ENCODE measurements at regions not wholly inside any gene's neighbourhood (a gene's known extent, or its start where the extent isn't known, plus 50 kb on each side); places are given as distances from the start of the nearest gene placed in this dataset.
A peak's percentile ranks its signal among the peaks of the same experiment; 100 is the strongest.

- H3K36me3 ChIP-seq (ENCODE audit: low read depth), result no peaks in the 10 kb centered on the region
- no peak for ATAC-seq
- no peak for DNase-seq
- intact Hi-C loops (cut with DNase I, micrococcal nuclease), result no loop called here
- no peaks in the 10 kb centered on the region for H3K9me3 ChIP-seq
- H3K4me1 ChIP-seq (ENCODE audit: low read depth), result no peaks in the 10 kb centered on the region
- no peak overlapping the region for H3K4me3 ChIP-seq
- no peak for TF ChIP-seq CTCF (IDR thresholded peaks at IDR 0.05)
Observed at GRCh38 chr5:126210955-126211354, 212.3 kb upstream of the GRAMD2B start.

GRCh38 chr5:126219616-126220015 is 203.6 kb upstream of the GRAMD2B start:
- intact Hi-C loops (cut with DNase I, micrococcal nuclease), result no loop called here
- Histone ChIP-seq H3K4me3 (no peak overlapping the region), H3K9me3 (no peaks in the 10 kb centered on the region), H3K36me3 (ENCODE audit: low read depth) (no peaks in the 10 kb centered on the region), H3K4me1 (ENCODE audit: low read depth) (no peaks in the 10 kb centered on the region)
- no peak for TF ChIP-seq CTCF (IDR thresholded peaks at IDR 0.05)
- ATAC-seq (no peak), DNase-seq (no peak)

GRCh38 chr5:126220725-126221124 is 202.5 kb upstream of the GRAMD2B start:
- no peaks in the 10 kb centered on the region for H3K9me3 ChIP-seq
- H3K4me1 ChIP-seq (ENCODE audit: low read depth), result no peaks in the 10 kb centered on the region
- ATAC-seq (no peak), DNase-seq (no peak)
- H3K36me3 ChIP-seq (ENCODE audit: low read depth), result no peaks in the 10 kb centered on the region
- intact Hi-C loops (cut with DNase I, micrococcal nuclease), result no loop called here
- no peak for TF ChIP-seq CTCF (IDR thresholded peaks at IDR 0.05)
- H3K4me3 ChIP-seq, result no peak overlapping the region

- intact Hi-C loops (cut with DNase I, micrococcal nuclease), result no loop called here
- H3K36me3 ChIP-seq (ENCODE audit: low read depth), result no peaks in the 10 kb centered on the region
Observed at GRCh38 chr5:126228934-126229333, 194.3 kb upstream of the GRAMD2B start.

GRCh38 chr5:126233256-126233655 is 190.0 kb upstream of the GRAMD2B start:
- Histone ChIP-seq H3K9me3 (peaks cover 3% of the 10 kb centered on the region), H3K4me1 (ENCODE audit: low read depth) (no peaks in the 10 kb centered on the region), H3K36me3 (ENCODE audit: low read depth) (no peaks in the 10 kb centered on the region), H3K4me3 (no peak overlapping the region)
- no peak for TF ChIP-seq CTCF (IDR thresholded peaks at IDR 0.05)
- ATAC-seq, result no peak
- intact Hi-C loops (cut with DNase I, micrococcal nuclease), result no loop called here
- DNase-seq, result no peak

More at GRCh38 chr5:126228934-126229333, 194.3 kb upstream of the GRAMD2B start:
- Histone ChIP-seq H3K9me3 (peaks cover 3% of the 10 kb centered on the region), H3K4me1 (ENCODE audit: low read depth) (no peaks in the 10 kb centered on the region), H3K4me3 (no peak overlapping the region)
- ATAC-seq, result no peak
- no peak for DNase-seq
- no peak for TF ChIP-seq CTCF (IDR thresholded peaks at IDR 0.05)

- ATAC-seq (peak; percentile 35), DNase-seq (peak in 1 of 3 donors; percentile 30)
- TF ChIP-seq CTCF (IDR thresholded peaks at IDR 0.05), result peak; percentile 36
- H3K4me3 ChIP-seq, result no peak overlapping the region
- no peaks in the 10 kb centered on the region for H3K36me3 ChIP-seq (ENCODE audit: low read depth)
- intact Hi-C loops (cut with DNase I, micrococcal nuclease), result no loop called here
- no peaks in the 10 kb centered on the region for H3K9me3 ChIP-seq
- H3K4me1 ChIP-seq (ENCODE audit: low read depth), result no peaks in the 10 kb centered on the region
Observed at GRCh38 chr5:126234563-126235195, 188.5 kb upstream of the GRAMD2B start.

Measured in mucosa of descending colon (tissue), 3 donors.